ENCODE measurements at regions not wholly inside any gene's neighbourhood (a gene's known extent, or its start where the extent isn't known, plus 50 kb on each side); places are given as distances from the start of the nearest gene placed in this dataset.
"Not testable (repeated sequence)": the region's sequence is repeated elsewhere in the genome, so short reads cannot be mapped to it uniquely, and the experiment has no call there.

GRCh38 chr6:4371207-4371921, 236.0 kb upstream of the ECI2 start:
- peak; percentile 63 for DNase-seq (ENCODE audit: low spot score)

- DNase-seq (ENCODE audit: low spot score): peak; percentile 92
Observed at GRCh38 chr6:4370066-4370465, 234.7 kb upstream of the ECI2 start.

- DNase-seq (ENCODE audit: low spot score): peak; percentile 61
Observed at GRCh38 chr6:4369616-4370015, 234.2 kb upstream of the ECI2 start.

- peak; percentile 59 for DNase-seq (ENCODE audit: low spot score)
Observed at GRCh38 chr6:4368649-4369048, 233.3 kb upstream of the ECI2 start.

GRCh38 chr6:4367643-4368042, 232.3 kb upstream of the ECI2 start:
- no peak for DNase-seq (ENCODE audit: low spot score)

GRCh38 chr6:4366635-4367395, 231.4 kb upstream of the ECI2 start:
- no peak for DNase-seq (ENCODE audit: low spot score)

- no peak for DNase-seq (ENCODE audit: low spot score)
Observed at GRCh38 chr6:4365686-4366085, 230.3 kb upstream of the ECI2 start.

- DNase-seq (ENCODE audit: low spot score): no peak
Observed at GRCh38 chr6:4364711-4365110, 229.3 kb upstream of the ECI2 start.

GRCh38 chr6:4364172-4364571, 228.8 kb upstream of the ECI2 start:
- no peak for DNase-seq (ENCODE audit: low spot score)

GRCh38 chr6:4363656-4364055, 228.3 kb upstream of the ECI2 start:
- no peak for DNase-seq (ENCODE audit: low spot score)

- no peak for DNase-seq (ENCODE audit: low spot score)
Observed at GRCh38 chr6:4362326-4362725, 227.0 kb upstream of the ECI2 start.

- DNase-seq (ENCODE audit: low spot score): no peak
Observed at GRCh38 chr6:4360920-4361319, 225.5 kb upstream of the ECI2 start.

GRCh38 chr6:4359108-4359730, 223.8 kb upstream of the ECI2 start:
- no peak for DNase-seq (ENCODE audit: low spot score)

GRCh38 chr6:4358414-4359107, 223.2 kb upstream of the ECI2 start:
- DNase-seq (ENCODE audit: low spot score): peak; percentile 100

GRCh38 chr6:4357660-4358152, 222.3 kb upstream of the ECI2 start:
- not testable (repeated sequence) for DNase-seq (ENCODE audit: low spot score)

GRCh38 chr6:4356899-4357659, 221.7 kb upstream of the ECI2 start:
- DNase-seq (ENCODE audit: low spot score): no peak

- peak; percentile 35 for DNase-seq (ENCODE audit: low spot score)
Observed at GRCh38 chr6:4355241-4355640, 219.9 kb upstream of the ECI2 start.

GRCh38 chr6:4354181-4354580, 218.8 kb upstream of the ECI2 start:
- DNase-seq (ENCODE audit: low spot score): no peak

- no peak for DNase-seq (ENCODE audit: low spot score)
Observed at GRCh38 chr6:4352731-4353130, 217.4 kb upstream of the ECI2 start.

GRCh38 chr6:4352322-4352669, 216.9 kb upstream of the ECI2 start:
- no peak for DNase-seq (ENCODE audit: low spot score)

GRCh38 chr6:4351520-4352321, 216.3 kb upstream of the ECI2 start:
- DNase-seq (ENCODE audit: low spot score): peak; percentile 82

All from kidney tubule cell (primary cell).